ENCODE measurements at regions not wholly inside any gene's neighbourhood (a gene's known extent, or its start where the extent isn't known, plus 50 kb on each side); places are given as distances from the start of the nearest gene placed in this dataset.
A peak's percentile ranks its signal among the peaks of the same experiment; 100 is the strongest.

GRCh38 chr16:88286301-88286923, 96.3 kb upstream of the ZNF469 start:
- Mint-ChIP-seq H3K4me1 (ENCODE audit: low read depth) (no peaks in the 10 kb centered on the region), H3K4me3 (ENCODE audit: unreplicated experiment) (no peak overlapping the region), H3K9me3 (ENCODE audit: low read depth) (no peaks in the 10 kb centered on the region), H3K27ac (ENCODE audit: unreplicated experiment) (no peak overlapping the region), H3K36me3 (ENCODE audit: low read depth) (peaks cover 3% of the 10 kb centered on the region), H3K27me3 (ENCODE audit: low read depth) (no peaks in the 10 kb centered on the region)
- DNase-seq (ENCODE audit: low spot score) = peak; percentile 65
- TF ChIP-seq, protein P1, sequence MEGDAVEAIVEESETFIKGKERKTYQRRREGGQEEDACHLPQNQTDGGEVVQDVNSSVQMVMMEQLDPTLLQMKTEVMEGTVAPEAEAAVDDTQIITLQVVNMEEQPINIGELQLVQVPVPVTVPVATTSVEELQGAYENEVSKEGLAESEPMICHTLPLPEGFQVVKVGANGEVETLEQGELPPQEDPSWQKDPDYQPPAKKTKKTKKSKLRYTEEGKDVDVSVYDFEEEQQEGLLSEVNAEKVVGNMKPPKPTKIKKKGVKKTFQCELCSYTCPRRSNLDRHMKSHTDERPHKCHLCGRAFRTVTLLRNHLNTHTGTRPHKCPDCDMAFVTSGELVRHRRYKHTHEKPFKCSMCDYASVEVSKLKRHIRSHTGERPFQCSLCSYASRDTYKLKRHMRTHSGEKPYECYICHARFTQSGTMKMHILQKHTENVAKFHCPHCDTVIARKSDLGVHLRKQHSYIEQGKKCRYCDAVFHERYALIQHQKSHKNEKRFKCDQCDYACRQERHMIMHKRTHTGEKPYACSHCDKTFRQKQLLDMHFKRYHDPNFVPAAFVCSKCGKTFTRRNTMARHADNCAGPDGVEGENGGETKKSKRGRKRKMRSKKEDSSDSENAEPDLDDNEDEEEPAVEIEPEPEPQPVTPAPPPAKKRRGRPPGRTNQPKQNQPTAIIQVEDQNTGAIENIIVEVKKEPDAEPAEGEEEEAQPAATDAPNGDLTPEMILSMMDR (IDR thresholded peaks at IDR 0.05) = no peak

DNA sequence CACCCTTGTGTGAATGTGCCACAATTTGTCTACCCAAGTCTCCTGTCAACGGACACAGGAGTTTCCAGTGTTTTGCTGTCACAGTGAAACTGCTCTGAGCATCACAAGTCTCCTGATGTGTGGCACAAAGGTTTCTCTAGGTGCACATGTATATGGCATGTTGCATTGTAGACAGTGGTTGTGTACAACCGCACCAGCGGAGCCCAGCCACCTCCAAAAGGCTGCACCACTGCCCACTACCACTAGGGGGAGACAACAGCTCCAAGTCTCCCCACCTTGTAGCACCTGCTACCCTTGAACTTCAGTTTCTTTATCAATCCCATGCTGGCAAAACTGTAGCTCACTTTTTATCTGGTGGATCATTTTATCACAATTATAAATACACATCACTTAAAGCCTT, 95.5 kb upstream of the ZNF469 start:
- TF ChIP-seq, protein P1 (IDR thresholded peaks at IDR 0.05) = peak; percentile 73
- Mint-ChIP-seq H3K27me3 (ENCODE audit: low read depth) (no peaks in the 10 kb centered on the region), H3K4me1 (ENCODE audit: low read depth) (no peaks in the 10 kb centered on the region), H3K36me3 (ENCODE audit: low read depth) (peaks cover 3% of the 10 kb centered on the region), H3K27ac (ENCODE audit: unreplicated experiment) (no peak overlapping the region), H3K9me3 (ENCODE audit: low read depth) (no peaks in the 10 kb centered on the region), H3K4me3 (ENCODE audit: unreplicated experiment) (no peak overlapping the region)
- peak; percentile 38 for DNase-seq (ENCODE audit: low spot score)

DNA sequence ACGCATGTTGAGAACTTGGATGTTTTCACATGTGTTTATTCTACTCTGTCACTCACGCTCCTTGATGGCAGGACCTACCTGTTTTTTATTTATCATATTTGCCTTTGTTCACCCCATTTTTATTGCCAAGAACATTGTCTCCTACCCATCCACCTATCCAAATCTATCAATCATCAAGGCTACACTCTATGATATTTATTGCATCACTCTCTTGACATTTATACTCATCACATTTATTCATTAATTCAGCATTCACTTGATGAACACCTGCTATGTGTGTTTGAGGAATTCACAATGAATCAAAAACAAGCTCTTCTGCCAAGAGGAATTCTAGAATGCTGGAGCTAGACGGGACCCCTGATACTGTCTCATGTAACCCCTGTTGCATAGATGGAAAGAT, 94.5 kb upstream of the ZNF469 start:
- TF ChIP-seq, protein P1 (IDR thresholded peaks at IDR 0.05) = no peak
- no peaks in the 10 kb centered on the region for H3K9me3 Mint-ChIP-seq (ENCODE audit: low read depth)
- H3K36me3 Mint-ChIP-seq (ENCODE audit: low read depth) = peaks cover 1% of the 10 kb centered on the region

DNA sequence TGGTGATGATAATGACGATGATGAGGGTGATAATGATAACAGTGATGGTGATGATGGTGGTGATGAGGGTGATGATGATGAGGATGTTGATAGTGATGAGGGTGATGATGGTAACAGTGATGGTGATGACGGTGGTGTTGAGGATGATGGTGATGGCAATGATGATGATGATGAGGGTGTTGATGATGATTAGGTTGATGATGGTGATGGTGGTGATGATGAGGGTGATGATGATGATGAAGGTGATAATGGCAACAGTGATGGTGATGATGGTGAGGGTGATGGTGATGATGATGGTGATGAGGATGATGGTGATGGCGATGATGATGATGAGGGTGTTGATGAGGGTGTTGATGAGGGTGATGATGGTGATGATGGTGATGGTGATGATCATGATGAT, 93.8 kb upstream of the ZNF469 start:
- Mint-ChIP-seq H3K27me3 (ENCODE audit: low read depth) (no peaks in the 10 kb centered on the region), H3K9me3 (ENCODE audit: low read depth) (no peaks in the 10 kb centered on the region), H3K36me3 (ENCODE audit: low read depth) (peaks cover 1% of the 10 kb centered on the region), H3K27ac (ENCODE audit: unreplicated experiment) (no peak overlapping the region), H3K4me3 (ENCODE audit: unreplicated experiment) (no peak overlapping the region), H3K4me1 (ENCODE audit: low read depth) (peaks cover 4% of the 10 kb centered on the region)
- TF ChIP-seq, protein P1 (IDR thresholded peaks at IDR 0.05) = no peak
- DNase-seq (ENCODE audit: low spot score) = no peak

More for the DNA sequence above, 94.5 kb upstream of the ZNF469 start:
- no peak overlapping the region for H3K27ac Mint-ChIP-seq (ENCODE audit: unreplicated experiment)
- DNase-seq (ENCODE audit: low spot score) = no peak
- no peaks in the 10 kb centered on the region for H3K27me3 Mint-ChIP-seq (ENCODE audit: low read depth)
- H3K4me3 Mint-ChIP-seq (ENCODE audit: unreplicated experiment) = no peak overlapping the region
- H3K4me1 Mint-ChIP-seq (ENCODE audit: low read depth) = peaks cover 4% of the 10 kb centered on the region

DNA sequence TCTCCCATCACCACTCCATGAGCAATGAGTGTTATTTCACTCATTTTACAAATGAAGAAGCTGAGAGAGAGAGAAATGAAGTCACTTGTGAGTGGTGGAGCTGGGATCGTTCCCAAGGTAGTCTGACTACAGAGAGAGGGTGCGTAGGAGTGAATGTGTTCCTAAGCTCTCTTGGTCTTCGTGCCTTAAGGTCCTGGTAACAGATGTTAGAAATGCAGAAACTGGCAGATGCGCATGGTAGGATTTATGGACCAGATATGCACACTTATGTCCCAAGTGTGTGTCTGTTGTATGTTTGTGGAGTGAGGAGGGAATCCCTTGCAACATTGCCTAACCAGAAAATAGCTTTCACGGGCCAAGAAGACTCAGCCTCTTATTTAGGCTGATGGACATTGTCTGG, 93.2 kb upstream of the ZNF469 start:
- Mint-ChIP-seq H3K27me3 (ENCODE audit: low read depth) (no peaks in the 10 kb centered on the region), H3K9me3 (ENCODE audit: low read depth) (no peaks in the 10 kb centered on the region), H3K27ac (ENCODE audit: unreplicated experiment) (no peak overlapping the region), H3K4me3 (ENCODE audit: unreplicated experiment) (no peak overlapping the region), H3K36me3 (ENCODE audit: low read depth) (peaks cover 1% of the 10 kb centered on the region), H3K4me1 (ENCODE audit: low read depth) (peaks cover 4% of the 10 kb centered on the region)
- TF ChIP-seq, protein P1 (IDR thresholded peaks at IDR 0.05) = no peak
- no peak for DNase-seq (ENCODE audit: low spot score)

All from chondrocyte (in vitro differentiated cells).